ENCODE measurements at regions not wholly inside any gene's neighbourhood (a gene's known extent, or its start where the extent isn't known, plus 50 kb on each side); places are given as distances from the start of the nearest gene placed in this dataset.
"Not testable (repeated sequence)": the region's sequence is repeated elsewhere in the genome, so short reads cannot be mapped to it uniquely, and the experiment has no call there.

- ATAC-seq (replicated peaks in 1 of 2), result no peak
- Mint-ChIP-seq H3K27ac (no peak overlapping the region), H3K36me3 (ENCODE audit: insufficient read depth in 2 of 2) (peaks cover 2 to 8% of the 10 kb centered on the region in 2 donors), H3K27me3 (ENCODE audit: low read depth) (peaks cover 8% of the 10 kb centered on the region), H3K9me3 (peaks cover 9 to 12% of the 10 kb centered on the region in 2 donors), H3K4me3 (no peak overlapping the region), H3K4me1 (ENCODE audit: low read depth) (no peaks in the 10 kb centered on the region)
- DNase-seq, result no peak
These were observed 134.0 kb downstream of the MFSD1 start for GRCh38 chr3:158935846-158936245.

GRCh38 chr3:158936530-158937113 lies 134.8 kb downstream of the MFSD1 start:
- H3K4me1 Mint-ChIP-seq (ENCODE audit: low read depth), result no peaks in the 10 kb centered on the region
- ATAC-seq (replicated peaks in 1 of 2) (no peak), DNase-seq (no peak)
- H3K4me3 Mint-ChIP-seq, result no peak overlapping the region
- peaks cover 9 to 12% of the 10 kb centered on the region in 2 donors for H3K9me3 Mint-ChIP-seq
- H3K27ac Mint-ChIP-seq, result no peak overlapping the region
- H3K36me3 Mint-ChIP-seq (ENCODE audit: insufficient read depth in 2 of 2), result peaks cover 2 to 8% of the 10 kb centered on the region in 2 donors
- H3K27me3 Mint-ChIP-seq (ENCODE audit: low read depth), result peaks cover 8% of the 10 kb centered on the region

GRCh38 chr3:158950178-158950901 lies 148.5 kb downstream of the MFSD1 start:
- Mint-ChIP-seq H3K4me3 (no peak overlapping the region), H3K27ac (no peak overlapping the region), H3K4me1 (ENCODE audit: low read depth) (no peaks in the 10 kb centered on the region), H3K27me3 (ENCODE audit: low read depth) (peaks cover 5% of the 10 kb centered on the region), H3K36me3 (ENCODE audit: insufficient read depth in 2 of 2) (no peaks in the 10 kb centered on the region), H3K9me3 (no peaks in the 10 kb centered on the region)
- ATAC-seq (replicated peaks in 1 of 2), result no peak
- no peak for DNase-seq

- Mint-ChIP-seq H3K4me1 (ENCODE audit: low read depth) (no peaks in the 10 kb centered on the region), H3K27ac (no peak overlapping the region), H3K4me3 (no peak overlapping the region), H3K27me3 (ENCODE audit: low read depth) (peaks cover 10% of the 10 kb centered on the region), H3K36me3 (ENCODE audit: insufficient read depth in 2 of 2) (no peaks in the 10 kb centered on the region), H3K9me3 (peaks cover 3 to 4% of the 10 kb centered on the region in 2 donors)
- ATAC-seq (replicated peaks in 1 of 2), result no peak
- no peak for DNase-seq
These were observed 151.3 kb downstream of the MFSD1 start for GRCh38 chr3:158953131-158953530.

GRCh38 chr3:158954420-158954819 lies 152.6 kb downstream of the MFSD1 start:
- H3K4me3 Mint-ChIP-seq, result no peak overlapping the region
- H3K4me1 Mint-ChIP-seq (ENCODE audit: low read depth), result no peaks in the 10 kb centered on the region
- peaks cover 6% of the 10 kb centered on the region in 2 donors for H3K9me3 Mint-ChIP-seq
- ATAC-seq (replicated peaks in 1 of 2) (no peak), DNase-seq (no peak)
- H3K36me3 Mint-ChIP-seq (ENCODE audit: insufficient read depth in 2 of 2), result no peaks in the 10 kb centered on the region
- H3K27ac Mint-ChIP-seq, result no peak overlapping the region
- peaks cover 10% of the 10 kb centered on the region for H3K27me3 Mint-ChIP-seq (ENCODE audit: low read depth)

- H3K27me3 Mint-ChIP-seq (ENCODE audit: low read depth); DNase-seq; H3K4me1 Mint-ChIP-seq (ENCODE audit: low read depth); H3K9me3 Mint-ChIP-seq; H3K4me3 Mint-ChIP-seq; ATAC-seq (replicated peaks in 1 of 2); H3K36me3 Mint-ChIP-seq (ENCODE audit: insufficient read depth in 2 of 2); H3K27ac Mint-ChIP-seq: not testable (repeated sequence)
These were observed 155.9 kb downstream of the MFSD1 start for GRCh38 chr3:158957777-158958176.

- DNase-seq, result no peak
- Mint-ChIP-seq H3K9me3 (peaks cover 6% of the 10 kb centered on the region in 2 donors), H3K27ac (no peak overlapping the region), H3K27me3 (ENCODE audit: low read depth) (peaks cover 12% of the 10 kb centered on the region), H3K4me1 (ENCODE audit: low read depth) (no peaks in the 10 kb centered on the region), H3K36me3 (ENCODE audit: insufficient read depth in 2 of 2) (no peaks in the 10 kb centered on the region), H3K4me3 (no peak overlapping the region)
- ATAC-seq (replicated peaks in 1 of 2), result no peak
These were observed 157.0 kb downstream of the MFSD1 start for GRCh38 chr3:158958873-158959272.

- H3K27ac Mint-ChIP-seq, result no peak overlapping the region
- ATAC-seq (replicated peaks in 1 of 2) (no peak), DNase-seq (no peak)
- H3K36me3 Mint-ChIP-seq (ENCODE audit: insufficient read depth in 2 of 2), result no peaks in the 10 kb centered on the region
- H3K27me3 Mint-ChIP-seq (ENCODE audit: low read depth), result peaks cover 6% of the 10 kb centered on the region
- H3K4me3 Mint-ChIP-seq, result no peak overlapping the region
- H3K4me1 Mint-ChIP-seq (ENCODE audit: low read depth), result no peaks in the 10 kb centered on the region
- peaks cover 3 to 4% of the 10 kb centered on the region in 2 donors for H3K9me3 Mint-ChIP-seq
These were observed 159.6 kb downstream of the MFSD1 start for GRCh38 chr3:158961471-158961870.

GRCh38 chr3:158961911-158962310 lies 160.1 kb downstream of the MFSD1 start:
- Mint-ChIP-seq H3K9me3 (peaks cover 3 to 4% of the 10 kb centered on the region in 2 donors), H3K27me3 (ENCODE audit: low read depth) (peaks cover 6% of the 10 kb centered on the region), H3K4me1 (ENCODE audit: low read depth) (no peaks in the 10 kb centered on the region), H3K36me3 (ENCODE audit: insufficient read depth in 2 of 2) (no peaks in the 10 kb centered on the region), H3K27ac (no peak overlapping the region), H3K4me3 (no peak overlapping the region)
- ATAC-seq (replicated peaks in 1 of 2), result no peak
- DNase-seq, result no peak

- no peaks in the 10 kb centered on the region for H3K36me3 Mint-ChIP-seq (ENCODE audit: insufficient read depth in 2 of 2)
- H3K9me3 Mint-ChIP-seq, result peaks cover 0 to 2% of the 10 kb centered on the region in 2 donors
- DNase-seq, result no peak
- no peak overlapping the region for H3K27ac Mint-ChIP-seq
- H3K27me3 Mint-ChIP-seq (ENCODE audit: low read depth), result no peaks in the 10 kb centered on the region
- no peak overlapping the region for H3K4me3 Mint-ChIP-seq
- no peaks in the 10 kb centered on the region for H3K4me1 Mint-ChIP-seq (ENCODE audit: low read depth)
- no peak for ATAC-seq (replicated peaks in 1 of 2)
These were observed 168.2 kb downstream of the MFSD1 start for GRCh38 chr3:158970006-158970405.

- ATAC-seq (replicated peaks in 1 of 2) (no peak), DNase-seq (no peak)
- H3K27me3 Mint-ChIP-seq (ENCODE audit: low read depth), result no peaks in the 10 kb centered on the region
- H3K4me3 Mint-ChIP-seq, result no peak overlapping the region
- peaks cover 0 to 2% of the 10 kb centered on the region in 2 donors for H3K9me3 Mint-ChIP-seq
- H3K36me3 Mint-ChIP-seq (ENCODE audit: insufficient read depth in 2 of 2), result no peaks in the 10 kb centered on the region
- no peak overlapping the region for H3K27ac Mint-ChIP-seq
- H3K4me1 Mint-ChIP-seq (ENCODE audit: low read depth), result no peaks in the 10 kb centered on the region
These were observed 173.1 kb downstream of the MFSD1 start for GRCh38 chr3:158974904-158975303.

- no peak overlapping the region for H3K4me3 Mint-ChIP-seq
- no peaks in the 10 kb centered on the region for H3K36me3 Mint-ChIP-seq (ENCODE audit: insufficient read depth in 2 of 2)
- H3K9me3 Mint-ChIP-seq, result peaks cover 2% of the 10 kb centered on the region in 2 donors
- ATAC-seq (replicated peaks in 1 of 2) (no peak), DNase-seq (no peak)
- no peak overlapping the region for H3K27ac Mint-ChIP-seq
- H3K27me3 Mint-ChIP-seq (ENCODE audit: low read depth), result no peaks in the 10 kb centered on the region
- H3K4me1 Mint-ChIP-seq (ENCODE audit: low read depth), result no peaks in the 10 kb centered on the region
These were observed 175.1 kb downstream of the MFSD1 start for GRCh38 chr3:158976966-158977365.

GRCh38 chr3:158977497-158977896 lies 175.6 kb downstream of the MFSD1 start:
- no peaks in the 10 kb centered on the region for H3K36me3 Mint-ChIP-seq (ENCODE audit: insufficient read depth in 2 of 2)
- no peak overlapping the region for H3K27ac Mint-ChIP-seq
- H3K4me1 Mint-ChIP-seq (ENCODE audit: low read depth), result no peaks in the 10 kb centered on the region
- DNase-seq (no peak), ATAC-seq (replicated peaks in 1 of 2) (no peak)
- no peak overlapping the region for H3K4me3 Mint-ChIP-seq
- peaks cover 0 to 2% of the 10 kb centered on the region in 2 donors for H3K9me3 Mint-ChIP-seq
- H3K27me3 Mint-ChIP-seq (ENCODE audit: low read depth), result no peaks in the 10 kb centered on the region

All from activated T-cell treated with anti-CD3 and anti-CD28 coated beads, Interleukin-2, amount 50 U/mL, for 72 hours (primary cell).